HEK293 (cell line): ENCODE measurements at regions not wholly inside any gene's neighbourhood (a gene's known extent, or its start where the extent isn't known, plus 50 kb on each side); places are given as distances from the start of the nearest gene placed in this dataset.

Experiments
- SCRT2 ChIP-seq: fragments of 450-650 bp; formaldehyde crosslinking; IDR thresholded peaks from 2 replicates; pipeline ENCODE4 v1.5.1; 2016; ENCODE audit warnings: missing biosample characterization, missing genetic modification characterization
- ZNF121 ChIP-seq: fragments of 450-650 bp; formaldehyde crosslinking; IDR thresholded peaks from 2 replicates; pipeline ENCODE4 v1.5.1; 2016; ENCODE audit warnings: missing biosample characterization, missing genetic modification characterization
- ZNF157 ChIP-seq: fragments of 450-650 bp; formaldehyde crosslinking; IDR thresholded peaks from 2 replicates; pipeline ENCODE4 v1.5.1; 2016; ENCODE audit warnings: missing biosample characterization, missing genetic modification characterization
- ZNF473 ChIP-seq: fragments of 450-650 bp; formaldehyde crosslinking; IDR thresholded peaks from 2 replicates; pipeline ENCODE4 v1.5.1; 2017; ENCODE audit warnings: missing biosample characterization, missing genetic modification characterization
- ZNF548 ChIP-seq: fragments of 450-650 bp; formaldehyde crosslinking; IDR thresholded peaks from 2 replicates; pipeline ENCODE4 v1.5.1; 2016; ENCODE audit warnings: missing biosample characterization, missing genetic modification characterization
- ZSCAN5A ChIP-seq: fragments of 450-650 bp; formaldehyde crosslinking; IDR thresholded peaks from 2 replicates; pipeline ENCODE4 v1.5.1; 2016; ENCODE audit warnings: missing biosample characterization, missing genetic modification characterization
- TF ChIP-seq, protein P1 (sequence below): fragments of 450-650 bp; formaldehyde crosslinking; IDR thresholded peaks from 2 replicates; pipeline ENCODE4 v1.5.1; 2016; ENCODE audit warnings: missing biosample characterization, missing genetic modification characterization
- TF ChIP-seq, protein P2 (sequence below): fragments of 450-650 bp; formaldehyde crosslinking; IDR thresholded peaks from 2 replicates; pipeline ENCODE4 v1.5.1; 2016; ENCODE audit warnings: missing biosample characterization, missing genetic modification characterization

DNA sequence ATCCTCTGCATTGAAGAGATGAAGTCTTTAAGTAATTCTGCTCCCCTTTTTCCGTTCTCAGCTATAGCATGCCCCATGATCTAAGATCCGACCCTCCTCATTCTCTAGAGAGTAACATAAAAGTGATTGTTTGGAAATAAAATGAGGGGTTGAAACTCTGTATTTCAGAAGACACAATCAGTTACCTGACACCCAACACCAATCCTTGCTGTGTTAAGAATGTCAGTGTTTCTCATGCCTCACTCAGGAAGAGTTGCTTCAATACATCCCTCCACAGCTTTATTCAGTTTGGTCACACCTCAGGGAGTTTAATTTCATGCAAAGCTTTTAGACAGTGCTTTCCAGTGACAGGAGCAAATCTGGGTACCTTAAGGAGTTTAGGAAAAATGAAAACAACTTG lies 49.9 kb upstream of the RBBP8 start:
- TF ChIP-seq ZNF473 (tag by site-specific recombination) (no peak), ZNF121 (no peak), ZNF548 (tag by site-specific recombination) (no peak), SCRT2 (tag by site-specific recombination) (no peak), ZSCAN5A (tag by site-specific recombination) (no peak), ZNF157 (no peak)
- TF ChIP-seq, protein P1, sequence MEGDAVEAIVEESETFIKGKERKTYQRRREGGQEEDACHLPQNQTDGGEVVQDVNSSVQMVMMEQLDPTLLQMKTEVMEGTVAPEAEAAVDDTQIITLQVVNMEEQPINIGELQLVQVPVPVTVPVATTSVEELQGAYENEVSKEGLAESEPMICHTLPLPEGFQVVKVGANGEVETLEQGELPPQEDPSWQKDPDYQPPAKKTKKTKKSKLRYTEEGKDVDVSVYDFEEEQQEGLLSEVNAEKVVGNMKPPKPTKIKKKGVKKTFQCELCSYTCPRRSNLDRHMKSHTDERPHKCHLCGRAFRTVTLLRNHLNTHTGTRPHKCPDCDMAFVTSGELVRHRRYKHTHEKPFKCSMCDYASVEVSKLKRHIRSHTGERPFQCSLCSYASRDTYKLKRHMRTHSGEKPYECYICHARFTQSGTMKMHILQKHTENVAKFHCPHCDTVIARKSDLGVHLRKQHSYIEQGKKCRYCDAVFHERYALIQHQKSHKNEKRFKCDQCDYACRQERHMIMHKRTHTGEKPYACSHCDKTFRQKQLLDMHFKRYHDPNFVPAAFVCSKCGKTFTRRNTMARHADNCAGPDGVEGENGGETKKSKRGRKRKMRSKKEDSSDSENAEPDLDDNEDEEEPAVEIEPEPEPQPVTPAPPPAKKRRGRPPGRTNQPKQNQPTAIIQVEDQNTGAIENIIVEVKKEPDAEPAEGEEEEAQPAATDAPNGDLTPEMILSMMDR (tag by site-specific recombination): no peak
- TF ChIP-seq, protein P2, sequence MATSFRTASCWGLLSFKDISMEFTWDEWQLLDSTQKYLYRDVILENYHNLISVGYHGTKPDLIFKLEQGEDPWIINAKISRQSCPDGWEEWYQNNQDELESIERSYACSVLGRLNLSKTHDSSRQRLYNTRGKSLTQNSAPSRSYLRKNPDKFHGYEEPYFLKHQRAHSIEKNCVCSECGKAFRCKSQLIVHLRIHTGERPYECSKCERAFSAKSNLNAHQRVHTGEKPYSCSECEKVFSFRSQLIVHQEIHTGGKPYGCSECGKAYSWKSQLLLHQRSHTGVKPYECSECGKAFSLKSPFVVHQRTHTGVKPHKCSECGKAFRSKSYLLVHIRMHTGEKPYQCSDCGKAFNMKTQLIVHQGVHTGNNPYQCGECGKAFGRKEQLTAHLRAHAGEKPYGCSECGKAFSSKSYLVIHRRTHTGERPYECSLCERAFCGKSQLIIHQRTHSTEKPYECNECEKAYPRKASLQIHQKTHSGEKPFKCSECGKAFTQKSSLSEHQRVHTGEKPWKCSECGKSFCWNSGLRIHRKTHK (tag by site-specific recombination): no peak
